ENCODE measurements at regions not wholly inside any gene's neighbourhood (a gene's known extent, or its start where the extent isn't known, plus 50 kb on each side); places are given as distances from the start of the nearest gene placed in this dataset.

DNA sequence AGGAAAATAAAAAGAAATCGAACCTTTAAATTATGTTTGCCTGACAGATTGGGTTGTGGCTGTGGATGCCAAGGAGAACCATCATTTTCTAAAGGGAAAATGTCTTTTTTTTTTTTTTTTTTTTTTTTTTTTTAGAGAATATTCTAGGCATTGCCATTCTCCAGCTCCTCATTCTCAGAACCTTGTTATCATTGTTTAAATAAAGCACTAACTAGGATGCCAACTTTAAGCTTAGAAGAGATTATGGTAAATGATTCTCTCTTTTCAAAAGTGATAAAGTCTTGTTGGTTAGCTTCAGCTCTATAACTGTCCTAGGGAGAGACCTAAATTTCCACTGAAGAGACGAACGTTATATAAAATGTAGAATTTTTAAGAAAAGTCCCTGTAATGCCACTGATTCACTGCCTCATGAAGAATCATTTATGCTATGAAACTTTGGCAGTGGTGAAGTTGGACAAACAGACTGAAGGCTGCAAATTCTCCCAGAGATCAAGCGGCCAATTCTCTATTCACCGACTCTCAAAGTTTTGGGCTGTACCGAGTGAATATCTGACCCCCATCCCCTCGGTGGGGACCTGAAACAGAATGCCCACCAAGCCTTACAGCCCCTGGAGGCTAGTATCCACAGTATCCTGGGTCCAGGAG is 207.9 kb upstream of the PITRM1 start:
- TF ChIP-seq, protein P1, sequence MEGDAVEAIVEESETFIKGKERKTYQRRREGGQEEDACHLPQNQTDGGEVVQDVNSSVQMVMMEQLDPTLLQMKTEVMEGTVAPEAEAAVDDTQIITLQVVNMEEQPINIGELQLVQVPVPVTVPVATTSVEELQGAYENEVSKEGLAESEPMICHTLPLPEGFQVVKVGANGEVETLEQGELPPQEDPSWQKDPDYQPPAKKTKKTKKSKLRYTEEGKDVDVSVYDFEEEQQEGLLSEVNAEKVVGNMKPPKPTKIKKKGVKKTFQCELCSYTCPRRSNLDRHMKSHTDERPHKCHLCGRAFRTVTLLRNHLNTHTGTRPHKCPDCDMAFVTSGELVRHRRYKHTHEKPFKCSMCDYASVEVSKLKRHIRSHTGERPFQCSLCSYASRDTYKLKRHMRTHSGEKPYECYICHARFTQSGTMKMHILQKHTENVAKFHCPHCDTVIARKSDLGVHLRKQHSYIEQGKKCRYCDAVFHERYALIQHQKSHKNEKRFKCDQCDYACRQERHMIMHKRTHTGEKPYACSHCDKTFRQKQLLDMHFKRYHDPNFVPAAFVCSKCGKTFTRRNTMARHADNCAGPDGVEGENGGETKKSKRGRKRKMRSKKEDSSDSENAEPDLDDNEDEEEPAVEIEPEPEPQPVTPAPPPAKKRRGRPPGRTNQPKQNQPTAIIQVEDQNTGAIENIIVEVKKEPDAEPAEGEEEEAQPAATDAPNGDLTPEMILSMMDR (IDR thresholded peaks at IDR 0.05) = no peak
- no peak for TF ChIP-seq POLR2A (IDR thresholded peaks at IDR 0.05)

Measured in heart left ventricle (tissue), 13 donors.